Body of pancreas (tissue), 4 donors: ENCODE measurements at regions not wholly inside any gene's neighbourhood (a gene's known extent, or its start where the extent isn't known, plus 50 kb on each side); places are given as distances from the start of the nearest gene placed in this dataset.

ENCODE experiments used
- ATAC-seq: fragments of 150-250 bp; one replicate; pipeline ENCODE4 v1.9.1; 2016
- DNase-seq, 4 donors: peaks; one replicate each; pipeline ENCODE4 v3.0.0-alpha.2; 2019
- H3K27ac ChIP-seq, 4 donors: fragments of 200-600 bp; sonication (generic); 1 replicate in 3 of 4; 2 replicates in 1 of 4; pipeline versions ENCODE4 v1.5.1 to v1.6.1; 2016 to 2019; ENCODE audit warnings: mild to moderate bottlenecking in 1 of 4, mixed read lengths in 1 of 4, moderate library complexity in 1 of 4
- H3K27me3 ChIP-seq, 2 donors: fragments of 200-600 bp; sonication (generic); one replicate each; pipeline ENCODE4 v1.6.0; 2016; ENCODE audit warnings: mild to moderate bottlenecking in 1 of 2
- H3K36me3 ChIP-seq, 2 donors: fragments of 200-600 bp; sonication (generic); replicated peaks in 1 of 2; 2 replicates each; pipeline ENCODE4 v1.5.1; 2016; ENCODE audit warnings: low read depth in 2 of 2; ENCODE audit not compliant: insufficient read depth in 1 of 2
- H3K4me1 ChIP-seq: fragments of 200-600 bp; sonication (generic); one replicate; pipeline ENCODE4 v1.6.0; 2016
- H3K4me3 ChIP-seq, 2 donors: fragments of 200-600 bp; sonication (generic); 1 replicate in 1 of 2; 2 replicates in 1 of 2; pipeline ENCODE4 v1.5.1; 2016 to 2019
- H3K9me3 ChIP-seq, 3 donors: fragments of 200-600 bp; sonication (generic); 1 replicate in 2 of 3; 2 replicates in 1 of 3; pipeline ENCODE4 v1.5.1; 2016
- CTCF ChIP-seq, 7 experiments: fragments of 450-650 bp in 4 of 7; fragments of 200-600 bp in 3 of 7; sonication (generic) in 3 of 7; IDR thresholded peaks; one replicate each; pipeline ENCODE4 v1.5.1; 2016 to 2019; ENCODE audit warnings: antibody characterized with exemption in 7 of 7
- POLR2A ChIP-seq, 3 donors: fragments of 450-650 bp; IDR thresholded peaks; one replicate each; pipeline ENCODE4 v1.6.1; 2016; ENCODE audit warnings: antibody characterized with exemption in 3 of 3, mild to moderate bottlenecking in 2 of 3
- WGBS, 2 donors: methylation state at CpG; one replicate each; pipeline ENCODE4 v1.1.5; 2017; 5-methylcytosine and 5-hydroxymethylcytosine counted together
- intact Hi-C: fragments of 100-400 bp; cut with DNase I; formaldehyde crosslinking; loops from one replicate; pipeline ENCODE4 v1.15.1; 2023

GRCh38 chr5:5930561-5930960 is 447.8 kb downstream of the MED10 start:
- TF ChIP-seq POLR2A (IDR thresholded peaks at IDR 0.05), result no peak
- H3K4me3 ChIP-seq, result no peak overlapping the region

GRCh38 chr5:5929291-5930020 is 448.9 kb downstream of the MED10 start:
- Histone ChIP-seq H3K27ac (no peak overlapping the region), H3K4me3 (no peak overlapping the region), H3K9me3 (no peaks in the 10 kb centered on the region), H3K36me3 (no peaks in the 10 kb centered on the region), H3K4me1 (no peaks in the 10 kb centered on the region), H3K27me3 (no peaks in the 10 kb centered on the region)
- no peak for ATAC-seq
- intact Hi-C loops, result no loop called here
- WGBS, 2 donors, result 37 to 54% methylated on average over 7 of the region's 7 CpGs
- DNase-seq, result no peak
- TF ChIP-seq POLR2A (IDR thresholded peaks at IDR 0.05) (no peak), CTCF (IDR thresholded peaks at IDR 0.05) (no peak)

More at GRCh38 chr5:5930561-5930960, 447.8 kb downstream of the MED10 start:
- Histone ChIP-seq H3K27me3 (no peaks in the 10 kb centered on the region), H3K27ac (no peak overlapping the region), H3K36me3 (no peaks in the 10 kb centered on the region), H3K4me1 (no peaks in the 10 kb centered on the region), H3K9me3 (no peaks in the 10 kb centered on the region)
- 56 to 64% methylated on average over 2 of the region's 2 CpGs for WGBS, 2 donors
- intact Hi-C loops, result no loop called here
- no peak for DNase-seq
- no peak for ATAC-seq

- Histone ChIP-seq H3K27ac (no peak overlapping the region), H3K4me3 (no peak overlapping the region), H3K27me3 (no peaks in the 10 kb centered on the region), H3K9me3 (no peaks in the 10 kb centered on the region), H3K4me1 (no peaks in the 10 kb centered on the region), H3K36me3 (no peaks in the 10 kb centered on the region)
- DNase-seq, result no peak
- TF ChIP-seq CTCF (IDR thresholded peaks at IDR 0.05) (no peak), POLR2A (IDR thresholded peaks at IDR 0.05) (no peak)
- WGBS, 2 donors, result 65 to 68% methylated on average over 6 to 7 of the region's 7 CpGs
- intact Hi-C loops, result no loop called here
- ATAC-seq, result no peak
These were observed 453.2 kb downstream of the MED10 start for GRCh38 chr5:5925191-5925590.

- no peaks in the 10 kb centered on the region for H3K9me3 ChIP-seq
- no peak overlapping the region for H3K4me3 ChIP-seq
- no peak overlapping the region for H3K27ac ChIP-seq
- intact Hi-C loops, result no loop called here
- no peaks in the 10 kb centered on the region for H3K4me1 ChIP-seq
- WGBS, 2 donors, result 30 to 41% methylated on average over 2 of the region's 2 CpGs
- ATAC-seq, result no peak
- no peak for DNase-seq
- TF ChIP-seq CTCF (IDR thresholded peaks at IDR 0.05) (no peak), POLR2A (IDR thresholded peaks at IDR 0.05) (no peak)
- H3K27me3 ChIP-seq, result no peaks in the 10 kb centered on the region
- H3K36me3 ChIP-seq, result no peaks in the 10 kb centered on the region
These were observed 458.9 kb downstream of the MED10 start for GRCh38 chr5:5919411-5919810.

- no peak overlapping the region for H3K4me3 ChIP-seq
- 60 to 71% methylated on average over 3 of the region's 3 CpGs for WGBS, 2 donors
These were observed 471.6 kb downstream of the MED10 start for GRCh38 chr5:5906778-5907177.

More at GRCh38 chr5:5906778-5907177, 471.6 kb downstream of the MED10 start:
- Histone ChIP-seq H3K27ac (no peak overlapping the region), H3K36me3 (no peaks in the 10 kb centered on the region), H3K4me1 (no peaks in the 10 kb centered on the region), H3K9me3 (no peaks in the 10 kb centered on the region), H3K27me3 (no peaks in the 10 kb centered on the region)
- DNase-seq (no peak), ATAC-seq (no peak)
- intact Hi-C loops, result no loop called here
- no peak for TF ChIP-seq CTCF (IDR thresholded peaks at IDR 0.05)
- TF ChIP-seq POLR2A (IDR thresholded peaks at IDR 0.05), result no peak
